Spleen (tissue), 11 donors: ENCODE measurements at regions not wholly inside any gene's neighbourhood (a gene's known extent, or its start where the extent isn't known, plus 50 kb on each side); places are given as distances from the start of the nearest gene placed in this dataset.

ENCODE experiments used
- DNase-seq: peaks from one replicate; pipeline ENCODE4 v3.0.0-alpha.2; 2020
- H3K27ac ChIP-seq, 8 donors: fragments of 200-600 bp; sonication (generic) in 7 of 8; 1 replicate in 4 of 8; 2 replicates in 4 of 8; pipeline versions ENCODE4 v1.5.0 to v1.8.0; 2016 to 2021; ENCODE audit warnings: inconsistent platforms in 4 of 8, mild to moderate bottlenecking in 4 of 8, moderate library complexity in 1 of 8
- H3K27me3 ChIP-seq, 7 donors: fragments of 200-600 bp; sonication (generic) in 6 of 7; replicated peaks in 1 of 7; 1 replicate in 4 of 7; 2 replicates in 3 of 7; pipeline versions ENCODE4 v1.5.0 to v1.8.0; 2016 to 2021; ENCODE audit warnings: inconsistent platforms in 3 of 7, mild to moderate bottlenecking in 1 of 7
- H3K36me3 ChIP-seq, 6 donors: fragments of 200-600 bp; sonication (generic) in 5 of 6; 1 replicate in 4 of 6; 2 replicates in 2 of 6; pipeline versions ENCODE4 v1.5.0 to v1.8.0; 2016 to 2021; ENCODE audit warnings: inconsistent platforms in 2 of 6
- H3K4me1 ChIP-seq, 6 donors: fragments of 200-600 bp; sonication (generic) in 5 of 6; 1 replicate in 3 of 6; 2 replicates in 3 of 6; pipeline versions ENCODE4 v1.5.0 to v1.8.0; 2016 to 2021; ENCODE audit warnings: inconsistent platforms in 3 of 6
- H3K4me3 ChIP-seq, 8 donors: fragments of 200-600 bp; sonication (generic) in 7 of 8; 1 replicate in 4 of 8; 2 replicates in 4 of 8; pipeline versions ENCODE4 v1.5.0 to v1.8.0; 2016 to 2021; ENCODE audit warnings: inconsistent platforms in 4 of 8, mild to moderate bottlenecking in 4 of 8, moderate library complexity in 2 of 8
- H3K9me3 ChIP-seq, 8 donors: fragments of 200-600 bp; sonication (generic) in 7 of 8; 1 replicate in 4 of 8; 2 replicates in 4 of 8; pipeline versions ENCODE4 v1.5.0 to v1.8.0; 2016 to 2021; ENCODE audit warnings: inconsistent platforms in 4 of 8
- CTCF ChIP-seq, 11 experiments: fragments of 200-600 bp in 7 of 11; fragments of 450-650 bp in 4 of 11; sonication (generic) in 4 of 11; IDR thresholded peaks in 8 of 11; conservative IDR thresholded peaks in 3 of 11; 1 replicate in 7 of 11; 2 replicates in 4 of 11; pipeline versions ENCODE4 v1.4.0 to v1.8.0; 2016 to 2021; ENCODE audit warnings: antibody characterized with exemption in 11 of 11, inconsistent platforms in 4 of 11, mild to moderate bottlenecking in 1 of 11
- POLR2A ChIP-seq, 3 donors: fragments of 450-650 bp; IDR thresholded peaks; one replicate each; pipeline ENCODE4 v1.5.1; 2017; ENCODE audit warnings: antibody characterized with exemption in 3 of 3, mild to moderate bottlenecking in 1 of 3
- POLR2AphosphoS5 ChIP-seq, 3 donors: sonication (generic); formaldehyde crosslinking; IDR thresholded peaks; one replicate each; pipeline ENCODE4 v1.5.1; 2017; ENCODE audit warnings: antibody characterized with exemption in 3 of 3
- WGBS, 5 donors: extraction: QIAGEN DNeasy Blood & Tissue Kit in 3 of 5; methylation state at CpG; one replicate each; pipeline versions ENCODE4 v1.1.5 to v1.1.7; 2013 to 2018; 5-methylcytosine and 5-hydroxymethylcytosine counted together
- intact Hi-C: fragments of 100-400 bp; cut with DNase I; formaldehyde crosslinking; loops from one replicate; pipeline ENCODE4 v1.15.0; 2023; ENCODE audit warnings: low total_unique reads
- donor health status: healthy with polysubstance abuse.
- donor health status: DM: no; HTN: no; CAD: no; lungs with moderate emphysema.
- donor health status: DM: no; HTN: no; CAD: no.
- donor health status: Bipolar disorder and iron deficiency.
- donor health status: healthy.
- donor health status: DM: no; HTN: no; CAD: no.
- donor health status: DM: yes; HTN: yes; CAD: no.

GRCh38 chr9:134239939-134240338 lies 75.6 kb upstream of the RNU6ATAC start:
- Histone ChIP-seq H3K4me3 (no peak overlapping the region), H3K9me3 (no peaks in the 10 kb centered on the region), H3K27me3 (peaks cover 0 to 48% (median 0%) of the 10 kb centered on the region in 7 donors), H3K27ac (no peak overlapping the region), H3K4me1 (peaks cover 12 to 58% (median 50%) of the 10 kb centered on the region in 6 donors), H3K36me3 (no peaks in the 10 kb centered on the region)
- TF ChIP-seq CTCF (IDR thresholded peaks at IDR 0.05 in 8 of 11, conservative IDR thresholded peaks at IDR 0.05 in 3 of 11) = no peak
- WGBS, 5 donors = 58 to 82% (median 82%) methylated on average over 4 to 7 of the region's 7 CpGs
- intact Hi-C loops = no loop called here
- DNase-seq = no peak

- Histone ChIP-seq H3K27ac (no peak overlapping the region), H3K36me3 (no peaks in the 10 kb centered on the region), H3K4me1 (peaks cover 12 to 58% (median 48%) of the 10 kb centered on the region in 6 donors), H3K9me3 (no peaks in the 10 kb centered on the region), H3K27me3 (peaks cover 0 to 44% (median 0%) of the 10 kb centered on the region in 7 donors), H3K4me3 (no peak overlapping the region)
- intact Hi-C loops = no loop called here
- TF ChIP-seq CTCF (IDR thresholded peaks at IDR 0.05 in 8 of 11, conservative IDR thresholded peaks at IDR 0.05 in 3 of 11) = no peak
- TF ChIP-seq POLR2A (IDR thresholded peaks at IDR 0.05) = no peak
- TF ChIP-seq POLR2AphosphoS5 (IDR thresholded peaks at IDR 0.05) = no peak
- 30 to 41% (median 32%) methylated on average over 3 to 11 of the region's 11 CpGs for WGBS, 5 donors
- no peak for DNase-seq
Observed at GRCh38 chr9:134240361-134240760, 76.0 kb upstream of the RNU6ATAC start.

GRCh38 chr9:134242706-134243105 lies 78.3 kb upstream of the RNU6ATAC start:
- intact Hi-C loops = no loop called here
- H3K36me3 ChIP-seq = no peaks in the 10 kb centered on the region
- no peak for DNase-seq
- no peak overlapping the region for H3K4me3 ChIP-seq
- TF ChIP-seq CTCF (IDR thresholded peaks at IDR 0.05 in 8 of 11, conservative IDR thresholded peaks at IDR 0.05 in 3 of 11) (no peak), POLR2AphosphoS5 (IDR thresholded peaks at IDR 0.05) (no peak), POLR2A (IDR thresholded peaks at IDR 0.05) (no peak)
- 85 to 92% (median 89%) methylated on average over 10 to 19 of the region's 19 CpGs for WGBS, 5 donors
- no peak overlapping the region for H3K27ac ChIP-seq
- peaks cover 0 to 8% (median 4%) of the 10 kb centered on the region in 8 donors for H3K9me3 ChIP-seq
- peaks cover 0 to 32% (median 0%) of the 10 kb centered on the region in 7 donors for H3K27me3 ChIP-seq
- peaks cover 3 to 42% (median 31%) of the 10 kb centered on the region in 6 donors for H3K4me1 ChIP-seq

GRCh38 chr9:134243778-134244467 lies 79.6 kb upstream of the RNU6ATAC start:
- 17 to 25% (median 23%) methylated on average over 14 of the region's 14 CpGs for WGBS, 5 donors

More at GRCh38 chr9:134243778-134244467, 79.6 kb upstream of the RNU6ATAC start:
- Histone ChIP-seq H3K36me3 (no peaks in the 10 kb centered on the region), H3K9me3 (peaks cover 0 to 20% (median 16%) of the 10 kb centered on the region in 8 donors), H3K4me3 (peak overlapping the region in 2 of 8 donors; percentile 9 to 57), H3K27me3 (peaks cover 0 to 20% (median 0%) of the 10 kb centered on the region in 7 donors), H3K4me1 (peaks cover 3 to 38% (median 25%) of the 10 kb centered on the region in 6 donors), H3K27ac (peak overlapping the region in 7 of 8 donors; percentile 33 to 82 (median 62))
- peak; percentile 88 for DNase-seq
- TF ChIP-seq CTCF (IDR thresholded peaks at IDR 0.05 in 8 of 11, conservative IDR thresholded peaks at IDR 0.05 in 3 of 11) (no peak), POLR2AphosphoS5 (IDR thresholded peaks at IDR 0.05) (peak in 2 of 3 donors; percentile 19 to 69)
- intact Hi-C loops = no loop called here
